VCaP (cell line): ENCODE measurements at regions not wholly inside any gene's neighbourhood (a gene's known extent, or its start where the extent isn't known, plus 50 kb on each side); places are given as distances from the start of the nearest gene placed in this dataset.
"Not testable (repeated sequence)": the region's sequence is repeated elsewhere in the genome, so short reads cannot be mapped to it uniquely, and the experiment has no call there.

Source experiments
- H3K27ac ChIP-seq: fragments of 450-650 bp; 2 replicates; pipeline ENCODE4 v1.5.1; 2017
- TF ChIP-seq, protein P1 (sequence below): fragments of 450-650 bp; conservative IDR thresholded peaks from 2 replicates; pipeline ENCODE4 v1.5.1; 2017; ENCODE audit warnings: mild to moderate bottlenecking, moderate library complexity

DNA sequence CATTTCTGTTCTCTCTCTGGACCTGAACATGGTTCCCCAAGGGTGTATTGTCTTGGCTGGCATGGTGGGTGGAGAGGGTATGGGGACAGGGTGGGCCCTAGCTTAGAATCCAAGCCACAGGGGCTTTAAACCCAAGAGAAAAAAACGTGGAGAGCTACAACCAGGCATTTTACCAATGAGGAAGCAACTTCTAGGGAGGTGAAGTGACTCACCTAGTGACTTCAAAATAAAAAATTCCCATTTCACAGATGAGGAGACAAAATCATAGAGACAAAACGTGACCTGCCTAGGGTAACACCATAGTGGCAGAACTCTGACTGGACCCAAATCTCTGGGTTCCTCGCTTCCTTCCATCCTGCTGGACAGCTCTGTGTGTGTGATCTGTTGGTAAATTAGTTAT, 216.8 kb downstream of the RPLP1 start:
- TF ChIP-seq, protein P1, sequence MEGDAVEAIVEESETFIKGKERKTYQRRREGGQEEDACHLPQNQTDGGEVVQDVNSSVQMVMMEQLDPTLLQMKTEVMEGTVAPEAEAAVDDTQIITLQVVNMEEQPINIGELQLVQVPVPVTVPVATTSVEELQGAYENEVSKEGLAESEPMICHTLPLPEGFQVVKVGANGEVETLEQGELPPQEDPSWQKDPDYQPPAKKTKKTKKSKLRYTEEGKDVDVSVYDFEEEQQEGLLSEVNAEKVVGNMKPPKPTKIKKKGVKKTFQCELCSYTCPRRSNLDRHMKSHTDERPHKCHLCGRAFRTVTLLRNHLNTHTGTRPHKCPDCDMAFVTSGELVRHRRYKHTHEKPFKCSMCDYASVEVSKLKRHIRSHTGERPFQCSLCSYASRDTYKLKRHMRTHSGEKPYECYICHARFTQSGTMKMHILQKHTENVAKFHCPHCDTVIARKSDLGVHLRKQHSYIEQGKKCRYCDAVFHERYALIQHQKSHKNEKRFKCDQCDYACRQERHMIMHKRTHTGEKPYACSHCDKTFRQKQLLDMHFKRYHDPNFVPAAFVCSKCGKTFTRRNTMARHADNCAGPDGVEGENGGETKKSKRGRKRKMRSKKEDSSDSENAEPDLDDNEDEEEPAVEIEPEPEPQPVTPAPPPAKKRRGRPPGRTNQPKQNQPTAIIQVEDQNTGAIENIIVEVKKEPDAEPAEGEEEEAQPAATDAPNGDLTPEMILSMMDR = no peak
- no peak overlapping the region for H3K27ac ChIP-seq

DNA sequence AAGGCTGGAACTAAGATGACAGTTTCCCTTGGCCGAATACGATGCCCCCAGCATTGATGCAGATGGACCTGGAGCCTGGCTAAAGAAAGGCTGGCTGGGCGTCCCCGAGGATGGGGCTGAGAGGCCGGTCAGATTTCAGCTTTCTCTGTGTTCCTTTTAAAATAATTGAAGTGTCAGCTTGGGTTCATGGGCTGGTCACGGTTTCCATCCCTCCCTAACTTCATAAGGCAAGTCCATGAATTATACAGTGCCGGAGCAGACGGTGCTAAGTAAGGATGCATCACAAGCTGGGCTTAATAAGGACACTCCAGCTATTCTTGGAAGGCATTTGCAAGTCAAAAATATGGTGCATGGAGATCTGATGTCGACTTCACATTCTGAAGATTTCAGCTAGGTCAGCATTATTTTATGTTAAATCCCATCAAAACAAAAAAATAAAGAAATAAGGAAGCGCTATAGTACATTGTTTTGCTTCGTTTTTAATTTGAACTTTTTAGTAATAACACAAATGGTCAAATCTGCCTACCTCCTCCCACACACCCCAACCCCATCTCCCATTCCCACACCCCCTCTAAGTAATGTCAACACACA, 220.8 kb downstream of the RPLP1 start:
- TF ChIP-seq, protein P1 = no peak

DNA sequence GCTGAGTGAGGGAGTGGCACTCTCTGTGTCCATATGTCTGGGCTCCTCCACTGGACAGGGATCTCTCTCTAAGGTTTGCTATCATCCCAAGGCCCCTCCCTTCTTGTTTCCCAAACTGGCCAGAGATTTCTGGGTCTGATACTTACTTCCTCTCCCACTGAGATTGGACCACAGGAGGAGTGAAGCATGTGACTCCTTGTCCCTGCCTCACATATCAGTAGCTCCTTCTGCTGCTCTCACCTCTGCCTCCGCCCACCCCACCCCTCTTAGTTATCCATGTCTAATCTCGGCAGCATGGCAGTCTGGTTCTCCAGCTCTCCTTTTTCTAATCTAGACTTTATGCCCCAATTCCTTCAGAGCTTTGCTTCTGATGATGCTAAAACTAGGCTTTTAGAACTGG, 223.1 kb downstream of the RPLP1 start:
- TF ChIP-seq, protein P1 = no peak
- no peak overlapping the region for H3K27ac ChIP-seq

More for the DNA sequence above, 220.8 kb downstream of the RPLP1 start:
- H3K27ac ChIP-seq = no peak overlapping the region

DNA sequence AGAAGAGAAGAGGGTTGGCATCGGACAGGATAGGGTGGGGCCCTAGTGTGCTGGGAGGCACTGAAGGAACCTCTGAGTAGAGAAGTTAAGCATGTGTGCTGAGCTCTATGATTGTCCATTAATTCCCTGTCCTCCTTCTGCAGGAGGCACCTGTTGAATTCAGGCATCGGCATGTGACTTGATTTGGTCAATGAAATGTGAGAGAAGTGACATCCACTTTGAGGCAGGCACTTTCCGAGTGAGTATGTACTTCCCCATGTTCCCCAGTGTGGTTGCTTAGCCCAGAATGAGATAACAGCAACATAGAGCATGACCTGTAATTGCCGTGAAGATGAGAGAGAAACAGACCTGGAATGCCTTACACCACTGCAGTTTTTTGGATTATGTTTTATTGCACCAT, 224.8 kb downstream of the RPLP1 start:
- H3K27ac ChIP-seq = no peak overlapping the region
- TF ChIP-seq, protein P1 = no peak

DNA sequence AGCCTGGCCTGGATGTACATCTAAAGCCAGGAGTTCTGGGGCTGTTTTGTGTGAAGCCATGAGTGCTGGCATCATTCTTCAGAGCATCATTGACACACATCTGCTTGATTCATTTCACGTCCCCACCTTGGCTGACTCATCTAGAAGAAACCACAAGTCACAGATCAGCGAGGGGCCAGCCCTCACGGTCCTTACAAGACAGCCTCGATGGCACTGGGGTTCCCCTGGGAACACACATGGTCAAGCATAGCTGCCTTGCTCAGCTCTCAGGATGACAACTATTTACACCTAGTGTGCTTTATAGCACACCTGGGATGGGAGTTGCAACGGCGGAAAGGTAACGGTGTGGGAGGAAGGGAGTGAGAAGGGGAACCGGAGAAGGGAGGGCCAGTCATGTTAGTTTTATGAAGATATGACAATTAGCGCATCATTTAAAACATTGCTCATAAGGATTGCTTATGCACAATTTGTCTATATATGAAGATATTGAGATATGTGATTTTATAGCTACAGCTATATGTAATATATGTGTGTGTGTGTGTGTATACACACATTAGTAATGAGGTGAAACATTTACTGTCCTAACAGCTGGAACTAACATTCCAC, 227.1 kb downstream of the RPLP1 start:
- TF ChIP-seq, protein P1 = no peak
- H3K27ac ChIP-seq = no peak overlapping the region

DNA sequence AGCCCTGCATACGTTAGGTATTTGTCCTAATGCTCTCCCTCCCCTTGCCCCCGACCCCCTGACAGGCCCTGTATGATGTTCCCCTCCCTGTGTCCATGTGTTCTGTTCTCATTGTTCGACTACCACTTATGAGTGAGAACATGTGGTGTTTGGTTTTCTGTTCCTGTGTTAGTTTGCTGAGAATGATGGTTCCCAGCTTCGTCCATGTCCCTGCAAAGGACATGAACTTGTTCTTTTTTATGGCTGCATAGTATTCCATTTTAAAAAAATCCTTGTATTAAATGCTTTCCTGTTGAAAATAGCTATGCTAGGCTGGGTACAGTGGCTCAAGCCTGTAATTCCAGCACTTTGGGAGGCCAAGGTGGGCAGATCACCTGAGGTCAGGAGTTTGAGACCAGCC, 232.2 kb downstream of the RPLP1 start:
- H3K27ac ChIP-seq = not testable (repeated sequence)

DNA sequence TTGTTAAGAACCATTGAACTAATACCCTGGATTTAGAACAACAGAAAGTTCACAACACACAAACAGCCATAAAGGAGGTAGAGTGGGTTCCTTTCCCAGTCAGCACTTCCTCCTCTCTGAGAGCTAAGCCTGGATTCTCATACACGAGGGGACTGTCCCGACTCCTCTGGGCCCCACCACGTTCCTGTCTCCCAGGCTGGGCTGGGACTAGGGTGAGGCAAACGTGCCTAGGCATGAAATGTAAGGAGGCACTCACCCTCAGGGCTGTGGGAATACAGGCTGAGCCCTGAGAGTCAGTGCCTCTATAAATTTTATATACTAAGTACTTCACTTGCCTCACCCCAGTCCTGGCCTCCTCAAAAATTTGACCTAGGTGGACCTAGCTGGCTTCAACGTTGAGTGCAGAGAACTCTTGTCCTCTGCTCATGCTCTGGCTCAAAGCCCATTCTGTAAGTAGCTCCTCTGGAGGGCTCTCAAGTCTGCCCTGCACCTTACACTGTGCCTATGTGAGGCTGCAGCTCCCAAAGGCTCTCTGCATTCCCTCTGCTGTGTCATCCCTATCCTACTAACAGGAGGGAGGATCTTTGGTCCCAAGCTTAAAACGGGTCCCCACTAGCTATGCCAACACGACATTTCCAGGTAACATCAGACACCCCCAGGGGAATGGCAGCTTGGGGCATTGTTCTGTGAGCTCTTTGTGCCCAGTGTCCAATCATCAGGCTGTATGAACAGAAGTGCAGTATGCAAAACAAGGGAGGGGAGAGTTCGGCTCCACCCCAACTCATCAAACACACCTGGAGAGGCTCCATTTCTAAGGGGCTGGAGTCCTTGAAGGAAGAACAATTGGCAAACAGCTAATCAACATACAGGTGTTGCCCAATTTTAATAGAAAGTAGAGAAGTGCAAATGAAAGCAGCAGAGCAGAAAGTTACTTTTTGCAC, 233.2 kb downstream of the RPLP1 start:
- TF ChIP-seq, protein P1 = no peak

More for the DNA sequence above, 233.2 kb downstream of the RPLP1 start:
- H3K27ac ChIP-seq = no peak overlapping the region
